ENCODE measurements at regions not wholly inside any gene's neighbourhood (a gene's known extent, or its start where the extent isn't known, plus 50 kb on each side); places are given as distances from the start of the nearest gene placed in this dataset.

GRCh38 chr2:129732630-129733026 is 246.8 kb upstream of the RAB6C start:
- DNase-seq = no peak

- DNase-seq = no peak
These were observed 246.4 kb upstream of the RAB6C start for GRCh38 chr2:129733041-129733440.

- no peak for DNase-seq
These were observed 245.9 kb upstream of the RAB6C start for GRCh38 chr2:129733579-129733978.

GRCh38 chr2:129734343-129735034 is 245.0 kb upstream of the RAB6C start:
- no peak for DNase-seq

GRCh38 chr2:129735576-129735975 is 243.9 kb upstream of the RAB6C start:
- DNase-seq = no peak

GRCh38 chr2:129737660-129738527 is 241.6 kb upstream of the RAB6C start:
- DNase-seq = no peak

GRCh38 chr2:129738799-129739198 is 240.7 kb upstream of the RAB6C start:
- no peak for DNase-seq

GRCh38 chr2:129740504-129740903 is 239.0 kb upstream of the RAB6C start:
- no peak for DNase-seq

- no peak for DNase-seq
These were observed 238.3 kb upstream of the RAB6C start for GRCh38 chr2:129741165-129741564.

GRCh38 chr2:129741623-129742022 is 237.8 kb upstream of the RAB6C start:
- DNase-seq = no peak

- DNase-seq = no peak
These were observed 236.9 kb upstream of the RAB6C start for GRCh38 chr2:129742415-129743180.

GRCh38 chr2:129744141-129744540 is 235.3 kb upstream of the RAB6C start:
- DNase-seq = no peak

- DNase-seq = no peak
These were observed 234.8 kb upstream of the RAB6C start for GRCh38 chr2:129744649-129745048.

GRCh38 chr2:129747500-129748125 is 231.9 kb upstream of the RAB6C start:
- DNase-seq = no peak

GRCh38 chr2:129748250-129748649 is 231.2 kb upstream of the RAB6C start:
- no peak for DNase-seq

- DNase-seq = peak; percentile 27
These were observed 230.8 kb upstream of the RAB6C start for GRCh38 chr2:129748653-129749052.

GRCh38 chr2:129751409-129751808 is 228.1 kb upstream of the RAB6C start:
- no peak for DNase-seq

- no peak for DNase-seq
These were observed 227.3 kb upstream of the RAB6C start for GRCh38 chr2:129752176-129752575.

- DNase-seq = no peak
These were observed 226.8 kb upstream of the RAB6C start for GRCh38 chr2:129752686-129753085.

- DNase-seq = no peak
These were observed 226.2 kb upstream of the RAB6C start for GRCh38 chr2:129753261-129753660.

GRCh38 chr2:129754421-129754820 is 225.0 kb upstream of the RAB6C start:
- DNase-seq = no peak

GRCh38 chr2:129754831-129755230 is 224.6 kb upstream of the RAB6C start:
- no peak for DNase-seq

- no peak for DNase-seq
These were observed 223.7 kb upstream of the RAB6C start for GRCh38 chr2:129755786-129756185.

Data from DMS153 (cell line).